Omental fat pad (tissue), 3 donors: ENCODE measurements at regions not wholly inside any gene's neighbourhood (a gene's known extent, or its start where the extent isn't known, plus 50 kb on each side); places are given as distances from the start of the nearest gene placed in this dataset.
A peak's percentile ranks its signal among the peaks of the same experiment; 100 is the strongest.

Experiments used
- ATAC-seq: fragments of 150-250 bp; one replicate; pipeline ENCODE4 v1.9.1; 2016; ENCODE audit warnings: mild to moderate bottlenecking, moderate library complexity; ENCODE audit not compliant: low FRiP score
- DNase-seq: peaks from one replicate; pipeline ENCODE4 v3.0.0-alpha.2; 2019; ENCODE audit warnings: low spot score
- TF ChIP-seq, protein P1 (sequence below), 3 donors: fragments of 450-650 bp; IDR thresholded peaks; one replicate each; pipeline ENCODE4 v1.5.1; 2016 to 2017; ENCODE audit warnings: antibody characterized with exemption in 3 of 3, mild to moderate bottlenecking in 3 of 3, moderate library complexity in 2 of 3

DNA sequence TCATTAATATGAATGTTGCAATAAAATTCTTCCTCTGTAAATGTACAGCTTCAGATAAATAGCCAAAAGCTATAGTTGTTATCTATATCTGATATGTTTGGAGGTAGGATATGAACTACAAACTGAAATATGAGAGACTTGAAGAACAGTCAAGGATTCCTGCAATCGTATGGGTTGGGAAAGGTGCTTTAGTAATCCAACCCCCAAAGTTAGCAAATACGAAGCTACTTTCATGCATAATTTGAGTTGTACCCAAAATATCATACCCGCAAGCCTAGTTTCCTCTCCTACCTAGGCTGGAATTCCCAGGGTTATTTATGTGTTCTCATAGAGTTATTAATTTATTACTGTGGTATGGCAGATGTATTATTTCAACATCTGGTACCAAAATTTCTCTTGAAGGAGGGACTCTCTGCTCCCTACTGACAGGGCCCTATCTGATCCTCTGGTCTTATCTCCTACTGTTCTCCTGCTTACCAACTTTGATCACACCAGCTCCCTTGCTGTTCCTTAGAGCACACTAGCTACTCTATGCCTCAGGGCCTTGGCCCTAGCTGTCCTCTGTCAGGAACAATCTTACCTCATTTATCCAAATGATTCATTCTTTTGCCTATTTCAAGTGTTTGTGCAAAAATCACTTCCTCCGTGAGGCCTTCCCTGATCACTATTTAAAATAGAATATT, 140.4 kb upstream of the CCDC54 start:
- ATAC-seq: no peak
- DNase-seq: no peak
- TF ChIP-seq, protein P1, sequence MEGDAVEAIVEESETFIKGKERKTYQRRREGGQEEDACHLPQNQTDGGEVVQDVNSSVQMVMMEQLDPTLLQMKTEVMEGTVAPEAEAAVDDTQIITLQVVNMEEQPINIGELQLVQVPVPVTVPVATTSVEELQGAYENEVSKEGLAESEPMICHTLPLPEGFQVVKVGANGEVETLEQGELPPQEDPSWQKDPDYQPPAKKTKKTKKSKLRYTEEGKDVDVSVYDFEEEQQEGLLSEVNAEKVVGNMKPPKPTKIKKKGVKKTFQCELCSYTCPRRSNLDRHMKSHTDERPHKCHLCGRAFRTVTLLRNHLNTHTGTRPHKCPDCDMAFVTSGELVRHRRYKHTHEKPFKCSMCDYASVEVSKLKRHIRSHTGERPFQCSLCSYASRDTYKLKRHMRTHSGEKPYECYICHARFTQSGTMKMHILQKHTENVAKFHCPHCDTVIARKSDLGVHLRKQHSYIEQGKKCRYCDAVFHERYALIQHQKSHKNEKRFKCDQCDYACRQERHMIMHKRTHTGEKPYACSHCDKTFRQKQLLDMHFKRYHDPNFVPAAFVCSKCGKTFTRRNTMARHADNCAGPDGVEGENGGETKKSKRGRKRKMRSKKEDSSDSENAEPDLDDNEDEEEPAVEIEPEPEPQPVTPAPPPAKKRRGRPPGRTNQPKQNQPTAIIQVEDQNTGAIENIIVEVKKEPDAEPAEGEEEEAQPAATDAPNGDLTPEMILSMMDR (IDR thresholded peaks at IDR 0.05): no peak

- ATAC-seq (no peak), DNase-seq (no peak)
- TF ChIP-seq, protein P1 (IDR thresholded peaks at IDR 0.05): no peak
Observed at GRCh38 chr3:107238787-107239186, 138.5 kb upstream of the CCDC54 start.

- no peak for DNase-seq
- TF ChIP-seq, protein P1 (IDR thresholded peaks at IDR 0.05): no peak
- no peak for ATAC-seq
Observed at GRCh38 chr3:107239703-107240102, 137.5 kb upstream of the CCDC54 start.

DNA sequence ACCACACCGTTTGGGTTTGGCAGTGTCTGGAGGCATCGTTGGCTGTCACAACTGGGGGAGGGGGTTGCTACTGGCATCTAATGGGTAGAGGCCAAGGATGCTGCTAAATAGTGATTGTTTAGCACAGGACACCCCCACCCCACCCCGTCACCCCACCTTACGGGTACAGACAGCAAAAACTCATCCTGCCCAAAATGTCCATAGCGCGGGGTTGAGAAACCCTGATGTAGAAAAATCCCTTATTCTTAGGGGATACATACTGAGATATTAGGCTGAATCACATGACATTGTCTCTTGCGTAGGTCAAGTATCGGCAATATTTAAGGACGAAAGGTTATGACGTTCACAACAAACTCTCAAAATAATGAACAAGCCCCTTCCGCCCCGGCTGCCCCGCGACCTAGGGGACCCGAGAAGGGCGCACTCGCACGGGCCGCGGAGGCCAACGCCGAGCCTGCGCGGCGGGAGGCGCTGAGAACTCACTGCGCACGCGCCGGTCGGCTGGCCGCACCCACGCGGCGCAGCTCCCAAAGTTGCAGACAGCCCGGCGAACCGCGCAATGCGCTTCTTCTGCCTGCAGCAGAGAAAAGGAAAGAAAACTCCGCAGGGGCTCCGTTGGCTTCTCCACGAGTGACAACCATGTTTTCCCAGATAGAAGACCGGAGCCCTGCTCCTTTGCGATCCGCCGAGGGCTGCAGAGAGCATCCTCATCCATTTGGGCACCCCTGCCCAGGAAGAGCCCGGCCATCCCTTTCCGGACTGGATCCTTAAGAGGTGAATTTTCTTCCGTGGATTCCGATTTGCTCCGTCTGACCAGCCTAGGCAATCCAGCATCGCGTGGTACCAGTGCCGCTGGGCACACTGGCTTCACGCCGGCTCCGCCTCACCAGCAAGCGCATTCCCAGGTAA, 136.8 kb upstream of the CCDC54 start:
- TF ChIP-seq, protein P1 (IDR thresholded peaks at IDR 0.05): no peak
- peak; percentile 31 for DNase-seq
- ATAC-seq: peak; percentile 92

DNA sequence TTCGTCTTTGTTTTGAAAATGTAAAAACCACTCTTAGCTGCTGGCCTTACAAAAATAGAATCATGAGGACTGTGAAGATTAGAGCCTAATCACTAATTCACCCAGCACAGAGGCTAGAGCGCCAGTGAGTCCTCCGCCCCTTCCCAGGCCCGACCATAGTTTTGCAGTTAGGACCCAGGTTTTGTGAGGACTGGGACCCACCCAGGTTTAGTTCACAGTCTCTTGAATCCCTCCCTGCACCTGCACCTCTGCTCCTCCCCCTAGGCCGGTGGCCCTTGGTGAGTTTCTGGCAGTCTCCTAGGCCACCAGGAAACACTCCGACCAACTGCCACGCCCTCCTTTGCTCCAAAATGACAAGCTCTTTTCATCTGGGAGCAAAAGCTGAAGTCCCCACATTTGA, 136.0 kb upstream of the CCDC54 start:
- peak; percentile 47 for ATAC-seq
- TF ChIP-seq, protein P1 (IDR thresholded peaks at IDR 0.05): no peak

GRCh38 chr3:107242579-107242978, 134.7 kb upstream of the CCDC54 start:
- DNase-seq (no peak), ATAC-seq (no peak)
- TF ChIP-seq, protein P1 (IDR thresholded peaks at IDR 0.05): no peak

More for the DNA sequence above, 136.0 kb upstream of the CCDC54 start:
- DNase-seq: no peak
